Naive thymus-derived CD4-positive, alpha-beta T cell (primary cell): ENCODE measurements at regions not wholly inside any gene's neighbourhood (a gene's known extent, or its start where the extent isn't known, plus 50 kb on each side); places are given as distances from the start of the nearest gene placed in this dataset.
A peak's percentile ranks its signal among the peaks of the same experiment; 100 is the strongest.

Source experiments
- ATAC-seq: fragments of 150-1000 bp; cut with Tn5 transposase; 2 replicates; pipeline ENCODE4 v1.10.0; 2021; ENCODE audit warnings: mild to moderate bottlenecking, moderate library complexity
- CTCF ChIA-PET: fragments of 350-600 bp; sonication (Branson Sonifier 250); formaldehyde crosslinking; loops from one replicate; lab custom pipeline; 2021; ENCODE audit warnings: antibody characterized with exemption; lab: Charles Lee
- POLR2A ChIA-PET: fragments of 350-600 bp; sonication (Branson Sonifier 250); formaldehyde crosslinking; loops from one replicate; lab custom pipeline; 2021; ENCODE audit warnings: antibody characterized with exemption, inconsistent platforms; lab: Charles Lee
- DNase-seq, 9 donors: peaks; one replicate each; pipeline versions ENCODE4 v3.0.0 to v3.0.0-alpha.2; 2020 to 2022; ENCODE audit warnings: mixed read lengths in 1 of 9
- H3K27ac ChIP-seq: one replicate; pipeline ENCODE4 v1.7.0; 2013; ENCODE audit warnings: mild to moderate bottlenecking, low read depth, low read length, moderate library complexity
- H3K27me3 ChIP-seq, 2 donors: one replicate each; pipeline ENCODE4 v1.7.0; 2013; ENCODE audit warnings: low read length in 2 of 2, mild to moderate bottlenecking in 2 of 2, moderate library complexity in 2 of 2; ENCODE audit not compliant: control insufficient read depth in 2 of 2, insufficient read depth in 2 of 2
- H3K36me3 ChIP-seq, 3 experiments: 1 replicate in 2 of 3; 2 replicates in 1 of 3; pipeline ENCODE4 v1.7.0; 2013; ENCODE audit warnings: low read length in 3 of 3, mild to moderate bottlenecking in 3 of 3, moderate library complexity in 1 of 3; ENCODE audit not compliant: insufficient read depth in 3 of 3, control insufficient read depth in 2 of 3
- H3K4me1 ChIP-seq, 2 donors: one replicate each; pipeline ENCODE4 v1.7.0; 2013; ENCODE audit warnings: low read length in 2 of 2, mild to moderate bottlenecking in 2 of 2, moderate library complexity in 1 of 2; ENCODE audit not compliant: control insufficient read depth in 2 of 2, insufficient read depth in 2 of 2
- H3K4me3 ChIP-seq: 2 replicates; pipeline ENCODE4 v1.7.0; 2013; ENCODE audit warnings: mild to moderate bottlenecking, low read length
- H3K9me3 ChIP-seq, 3 experiments: 1 replicate in 2 of 3; 2 replicates in 1 of 3; pipeline ENCODE4 v1.7.0; 2013; ENCODE audit warnings: low read length in 3 of 3; ENCODE audit not compliant: control insufficient read depth in 2 of 3
- H3K27ac Mint-ChIP-seq, 9 donors: one replicate each; pipeline ENCODE4 v1.8.0; 2020 to 2022; ENCODE audit warnings: mixed read lengths in 9 of 9, mild to moderate bottlenecking in 8 of 9, moderate library complexity in 5 of 9, inconsistent platforms in 2 of 9
- H3K27me3 Mint-ChIP-seq, 5 donors: one replicate each; pipeline ENCODE4 v1.8.0; 2021 to 2022; ENCODE audit warnings: mixed read lengths in 5 of 5, mild to moderate bottlenecking in 1 of 5
- H3K36me3 Mint-ChIP-seq, 5 donors: one replicate each; pipeline ENCODE4 v1.8.0; 2020 to 2022; ENCODE audit warnings: mixed read lengths in 5 of 5, mild to moderate bottlenecking in 3 of 5, inconsistent platforms in 1 of 5
- H3K4me1 Mint-ChIP-seq, 7 donors: one replicate each; pipeline ENCODE4 v1.8.0; 2020 to 2022; ENCODE audit warnings: mixed read lengths in 7 of 7, mild to moderate bottlenecking in 3 of 7, inconsistent platforms in 1 of 7
- H3K4me3 Mint-ChIP-seq, 10 donors: one replicate each; pipeline ENCODE4 v1.8.0; 2020 to 2022; ENCODE audit warnings: mild to moderate bottlenecking in 10 of 10, mixed read lengths in 10 of 10, moderate library complexity in 6 of 10, inconsistent platforms in 2 of 10
- H3K9me3 Mint-ChIP-seq, 11 donors: one replicate each; pipeline ENCODE4 v1.8.0; 2020 to 2022; ENCODE audit warnings: mixed read lengths in 11 of 11, mild to moderate bottlenecking in 4 of 11, inconsistent platforms in 1 of 11, moderate library complexity in 1 of 11
- intact Hi-C, 2 donors: fragments of 100-400 bp; cut with micrococcal nuclease; formaldehyde crosslinking; loops; one replicate each; pipeline ENCODE4 v1.15.1; 2023

- H3K4me1 ChIP-seq: no peaks in the 10 kb centered on the region
- Mint-ChIP-seq H3K27ac (no peak overlapping the region), H3K36me3 (peaks cover 0 to under 1% (median 0%) of the 10 kb centered on the region in 5 donors), H3K27me3 (peaks cover 0 to 24% (median 0%) of the 10 kb centered on the region in 5 donors), H3K4me3 (no peak overlapping the region), H3K9me3 (peaks cover 0 to 2% (median 0%) of the 10 kb centered on the region in 11 donors), H3K4me1 (peaks cover 7 to 15% (median 9%) of the 10 kb centered on the region in 7 donors)
- CTCF ChIA-PET: interaction anchor here (1.1 kb wide), 1 partner anchor 11 kb away, joined by 3 read pairs; no protein-coding TSS in a partner anchor
- no peak for ATAC-seq
- POLR2A ChIA-PET: interaction anchor here (0.7 kb wide), 1 partner anchor 16 kb away, joined by 3 read pairs; no protein-coding TSS in a partner anchor
- no peak overlapping the region for H3K4me3 ChIP-seq
- intact Hi-C loops: loop anchor here in 1 of 2 donors (10.0 kb wide), 1 partner anchor 343 kb away; no protein-coding TSS in a partner anchor
- peaks cover 0 to 1% (median 0%) of the 10 kb centered on the region in 3 experiments for H3K36me3 ChIP-seq
- no peak for DNase-seq
- H3K27me3 ChIP-seq: no peaks in the 10 kb centered on the region
- no peak overlapping the region for H3K27ac ChIP-seq
- H3K9me3 ChIP-seq: no peaks in the 10 kb centered on the region
These were observed 224.3 kb upstream of the ATP10A start for GRCh38 chr15:26087395-26087794.

- ChIA-PET POLR2A (no interaction called here), CTCF (no interaction called here)
- Histone ChIP-seq H3K27ac (no peak overlapping the region), H3K4me3 (no peak overlapping the region), H3K4me1 (peaks cover 0 to 3% of the 10 kb centered on the region in 2 donors), H3K27me3 (no peaks in the 10 kb centered on the region), H3K36me3 (peaks cover 0 to 3% (median 0%) of the 10 kb centered on the region in 3 experiments), H3K9me3 (no peaks in the 10 kb centered on the region)
- ATAC-seq (no peak), DNase-seq (no peak)
- Mint-ChIP-seq H3K4me3 (no peak overlapping the region), H3K9me3 (peaks cover 0 to 6% (median 0%) of the 10 kb centered on the region in 11 donors), H3K36me3 (peaks cover 0 to 5% (median 0%) of the 10 kb centered on the region in 5 donors), H3K27ac (no peak overlapping the region), H3K4me1 (peaks cover 13 to 38% (median 32%) of the 10 kb centered on the region in 7 donors), H3K27me3 (peaks cover 0 to 25% (median 0%) of the 10 kb centered on the region in 5 donors)
- intact Hi-C loops: loop anchor here in 1 of 2 donors (5.0 to 10.0 kb wide), 2 partner anchors 272 to 340 kb away; no protein-coding TSS in a partner anchor
These were observed 221.6 kb upstream of the ATP10A start for GRCh38 chr15:26084771-26085170.

DNA sequence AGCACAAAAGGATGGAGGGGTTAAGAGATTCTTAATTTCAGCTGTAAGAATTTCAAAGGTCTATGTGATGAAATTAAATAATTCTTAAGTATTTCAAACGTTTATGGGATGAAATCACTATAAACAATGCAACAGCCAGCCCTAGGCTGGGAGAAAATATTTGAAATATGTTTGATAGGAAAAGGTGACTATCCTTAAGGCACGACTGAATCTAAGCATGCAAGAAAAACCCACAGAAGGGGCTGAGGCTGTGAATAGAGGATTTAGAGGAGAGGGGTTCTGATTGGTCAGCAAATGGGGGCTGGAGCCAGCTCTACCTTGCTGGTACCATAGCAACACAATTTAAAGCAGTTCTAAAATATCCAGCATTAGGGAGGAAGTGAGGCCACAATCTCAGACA lies 220.8 kb upstream of the ATP10A start:
- H3K36me3 Mint-ChIP-seq: peaks cover 0 to 5% (median 0%) of the 10 kb centered on the region in 5 donors
- H3K27me3 Mint-ChIP-seq: peaks cover 0 to 20% (median 0%) of the 10 kb centered on the region in 5 donors
- H3K36me3 ChIP-seq: peaks cover 0 to 3% (median 0%) of the 10 kb centered on the region in 3 experiments
- peaks cover 13 to 46% (median 38%) of the 10 kb centered on the region in 7 donors for H3K4me1 Mint-ChIP-seq
- no peak overlapping the region for H3K27ac ChIP-seq
- ATAC-seq (no peak), DNase-seq (no peak)
- H3K4me1 ChIP-seq: peaks cover 0 to 3% of the 10 kb centered on the region in 2 donors
- peak overlapping the region in 6 of 9 donors; percentile 10 to 100 (median 86) for H3K27ac Mint-ChIP-seq
- H3K9me3 ChIP-seq: no peaks in the 10 kb centered on the region
- ChIA-PET POLR2A (no interaction called here), CTCF (no interaction called here)
- no peak overlapping the region for H3K4me3 ChIP-seq
- H3K4me3 Mint-ChIP-seq: peak overlapping the region in 2 of 10 donors; percentile 40 to 85
- intact Hi-C loops: loop anchor here (2.0 to 10.0 kb wide), 5 partner anchors 149 to 339 kb away; no protein-coding TSS in a partner anchor
- peaks cover 0 to 6% (median 0%) of the 10 kb centered on the region in 11 donors for H3K9me3 Mint-ChIP-seq
- no peaks in the 10 kb centered on the region for H3K27me3 ChIP-seq

- intact Hi-C loops: loop anchor here (2.0 to 10.0 kb wide), 5 partner anchors 149 to 339 kb away; no protein-coding TSS in a partner anchor
- Mint-ChIP-seq H3K4me1 (peaks cover 13 to 51% (median 42%) of the 10 kb centered on the region in 7 donors), H3K27me3 (peaks cover 0 to 20% (median 0%) of the 10 kb centered on the region in 5 donors), H3K36me3 (peaks cover 0 to 5% (median 0%) of the 10 kb centered on the region in 5 donors), H3K27ac (peak overlapping the region; percentile 26 to 100 (median 98)), H3K4me3 (peak overlapping the region; percentile 3 to 97 (median 91)), H3K9me3 (peaks cover 0 to 6% (median 0%) of the 10 kb centered on the region in 11 donors)
- Histone ChIP-seq H3K4me3 (no peak overlapping the region), H3K27me3 (no peaks in the 10 kb centered on the region), H3K27ac (no peak overlapping the region), H3K9me3 (no peaks in the 10 kb centered on the region), H3K36me3 (peaks cover 0 to 3% (median 0%) of the 10 kb centered on the region in 3 experiments), H3K4me1 (peaks cover 0 to 3% of the 10 kb centered on the region in 2 donors)
- DNase-seq: no peak
- CTCF ChIA-PET: no interaction called here
- ATAC-seq: no peak
- POLR2A ChIA-PET: no interaction called here
These were observed 220.3 kb upstream of the ATP10A start for GRCh38 chr15:26083457-26083856.

DNA sequence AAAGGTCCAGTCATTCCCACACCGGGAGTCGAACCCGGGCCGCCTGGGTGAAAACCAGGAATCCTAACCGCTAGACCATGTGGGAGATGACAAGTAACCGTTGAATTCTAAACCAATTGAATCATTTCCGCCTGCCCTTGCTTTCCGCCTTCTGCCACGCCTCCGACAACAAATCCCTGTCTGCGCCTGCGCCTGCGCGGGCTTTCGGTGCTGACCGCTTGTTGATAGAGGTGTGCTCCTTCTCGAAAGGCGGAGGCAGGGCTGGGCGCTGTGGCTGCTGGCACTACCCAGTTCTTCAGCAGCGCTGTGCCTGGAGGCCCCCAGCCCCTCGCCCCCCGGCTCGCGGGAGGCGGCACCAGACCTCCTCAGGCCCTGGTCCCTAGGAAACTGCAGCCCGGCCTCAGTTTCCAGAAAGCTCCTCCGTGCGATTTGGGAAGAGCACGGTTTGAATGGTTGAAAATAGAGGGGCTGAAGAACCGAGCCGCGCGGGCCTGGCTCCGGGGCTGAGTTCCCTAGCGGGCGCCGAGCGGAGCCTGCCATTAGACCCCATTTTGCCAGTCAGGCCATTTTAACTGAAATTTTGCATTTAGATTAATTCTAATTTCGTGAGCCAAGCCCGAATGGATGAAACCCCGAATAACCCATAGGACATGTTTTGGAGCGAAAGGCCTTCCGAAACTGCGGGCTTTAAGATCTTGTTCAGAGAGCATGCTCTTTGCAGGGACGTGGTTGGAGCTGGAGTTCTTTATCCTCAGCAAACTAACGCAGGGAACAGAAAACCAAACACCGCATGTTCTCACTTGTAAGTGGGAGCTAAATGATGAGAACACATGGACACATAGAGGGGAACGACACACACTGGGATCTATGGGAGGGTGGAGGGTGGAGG lies 219.3 kb upstream of the ATP10A start:
- DNase-seq (peak; percentile 90 to 97 (median 96)), ATAC-seq (peak; percentile 97)
- H3K27me3 Mint-ChIP-seq: peaks cover 0 to 18% (median 0%) of the 10 kb centered on the region in 5 donors
- H3K27ac Mint-ChIP-seq: peak overlapping the region; percentile 86 to 100 (median 98)
- no peaks in the 10 kb centered on the region for H3K27me3 ChIP-seq
- H3K4me1 Mint-ChIP-seq: peaks cover 13 to 58% (median 43%) of the 10 kb centered on the region in 7 donors
- CTCF ChIA-PET: no interaction called here
- peak overlapping the region; percentile 84 to 97 (median 92) for H3K4me3 Mint-ChIP-seq
- H3K4me1 ChIP-seq: peaks cover 0 to 3% of the 10 kb centered on the region in 2 donors
- POLR2A ChIA-PET: interaction anchor here (0.6 to 1.6 kb wide), 4 partner anchors 12 to 642 kb away, joined by 3 to 5 read pairs (median 3); no protein-coding TSS in a partner anchor
- H3K36me3 ChIP-seq: peaks cover 0 to 3% (median 0%) of the 10 kb centered on the region in 3 experiments
- peaks cover 0 to 6% (median 0%) of the 10 kb centered on the region in 11 donors for H3K9me3 Mint-ChIP-seq
- intact Hi-C loops: loop anchor here (1.0 to 10.0 kb wide), 7 partner anchors 148 to 643 kb away; partner anchors contain the start of gene UBE3A (in 2 of the 2)
- no peaks in the 10 kb centered on the region for H3K9me3 ChIP-seq
- H3K36me3 Mint-ChIP-seq: peaks cover 0 to 5% (median 0%) of the 10 kb centered on the region in 5 donors
- peak overlapping the region; percentile 78 for H3K27ac ChIP-seq
- H3K4me3 ChIP-seq: peak overlapping the region; percentile 83

DNA sequence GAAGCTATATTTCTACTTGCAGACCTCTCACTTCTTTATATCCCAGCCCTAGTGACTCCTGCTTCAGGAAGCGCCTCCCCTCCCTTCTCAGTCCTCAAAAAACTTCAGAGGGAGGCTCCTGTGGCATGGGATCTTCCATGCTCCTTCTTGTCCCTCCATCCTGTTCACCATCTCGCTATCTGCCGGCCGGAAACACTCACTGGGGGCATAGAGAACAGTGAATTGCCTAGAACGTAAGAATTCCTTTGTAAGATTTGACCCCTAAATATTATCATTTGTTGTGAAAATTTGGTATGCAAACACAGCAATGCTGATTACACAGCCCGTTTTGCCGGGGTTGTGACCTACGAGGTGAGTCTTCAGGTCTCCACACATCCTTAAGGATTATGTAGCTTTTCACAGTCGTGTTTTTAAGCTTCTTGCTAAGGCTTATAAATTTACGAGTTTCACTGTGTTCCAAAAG lies 218.7 kb upstream of the ATP10A start:
- peaks cover 0 to 16% (median 0%) of the 10 kb centered on the region in 5 donors for H3K27me3 Mint-ChIP-seq
- Histone ChIP-seq H3K27me3 (no peaks in the 10 kb centered on the region), H3K36me3 (peaks cover 0 to 3% (median 0%) of the 10 kb centered on the region in 3 experiments), H3K4me1 (peaks cover 0 to 3% of the 10 kb centered on the region in 2 donors), H3K9me3 (no peaks in the 10 kb centered on the region), H3K4me3 (peak overlapping the region; percentile 83), H3K27ac (peak overlapping the region; percentile 78)
- ATAC-seq (no peak), DNase-seq (no peak)
- peak overlapping the region; percentile 86 to 100 (median 98) for H3K27ac Mint-ChIP-seq
- peaks cover 13 to 58% (median 43%) of the 10 kb centered on the region in 7 donors for H3K4me1 Mint-ChIP-seq
- peaks cover 0 to 6% (median 0%) of the 10 kb centered on the region in 11 donors for H3K9me3 Mint-ChIP-seq
- intact Hi-C loops: loop anchor here (1.0 to 10.0 kb wide), 7 partner anchors 147 to 642 kb away; partner anchors contain the start of gene UBE3A (in 2 of the 2)
- ChIA-PET POLR2A (interaction anchor here (1.2 to 1.6 kb wide), 3 partner anchors 13 to 221 kb away, joined by 3 to 5 read pairs (median 3); no protein-coding TSS in a partner anchor), CTCF (no interaction called here)
- peaks cover 0 to 5% (median 0%) of the 10 kb centered on the region in 5 donors for H3K36me3 Mint-ChIP-seq
- H3K4me3 Mint-ChIP-seq: peak overlapping the region; percentile 84 to 97 (median 92)
